SK-N-SH (cell line): ENCODE measurements at regions not wholly inside any gene's neighbourhood (a gene's known extent, or its start where the extent isn't known, plus 50 kb on each side); places are given as distances from the start of the nearest gene placed in this dataset.

Source experiments
- CTCF ChIA-PET: fragments of 300-600, 350-600 bp; formaldehyde crosslinking; extraction: SDS; loops from one replicate; lab custom pipeline; 2021; lab: Yijun Ruan, JAX
- POLR2A ChIA-PET: fragments of 350-600 bp; sonication (Branson Sonifier 250); formaldehyde crosslinking; extraction: SDS; loops from one replicate; lab custom pipeline; 2020; ENCODE audit warnings: antibody characterized with exemption, inconsistent platforms; lab: Yijun Ruan, JAX
- DNase-seq: peaks from one replicate; pipeline ENCODE4 v3.0.0; 2012
- H2AFZ ChIP-seq: fragments of 200-600 bp; sonication (generic); 2 replicates; pipeline ENCODE4 v1.8.1; 2016; ENCODE audit warnings: antibody characterized with exemption, mild to moderate bottlenecking, low read depth
- H3F3A ChIP-seq: fragments of 200-600 bp; sonication (generic); replicated peaks from 2 replicates; pipeline ENCODE3; 2016; ENCODE audit warnings: antibody characterized with exemption, mild to moderate bottlenecking; ENCODE audit not compliant: insufficient read depth
- H3K27ac ChIP-seq, 2 experiments: fragments of 200-500 bp in 1 of 2; fragments of 200-600 bp in 1 of 2; sonication (Bioruptor generic) in 1 of 2; sonication (generic), shearing (Covaris generic) in 1 of 2; 2 replicates each; pipeline versions ENCODE4 v1.5.1 to v1.6.1; 2014 to 2016; ENCODE audit warnings: low read depth in 2 of 2, inconsistent platforms in 1 of 2, low read length in 1 of 2, mild to moderate bottlenecking in 1 of 2, mixed read lengths in 1 of 2
- H3K27me3 ChIP-seq: fragments of 200-600 bp; sonication (generic), shearing (Covaris generic); 2 replicates; pipeline ENCODE4 v1.6.1; 2016; ENCODE audit warnings: mixed run types; ENCODE audit not compliant: insufficient read depth
- H3K36me3 ChIP-seq, 2 experiments: fragments of 200-500 bp in 1 of 2; fragments of 200-600 bp in 1 of 2; sonication (Bioruptor generic) in 1 of 2; sonication (generic) in 1 of 2; replicated peaks in 1 of 2; 2 replicates each; pipeline versions ENCODE3 to v1.5.1; 2014 to 2016; ENCODE audit warnings: low read length in 1 of 2, mild to moderate bottlenecking in 1 of 2; ENCODE audit not compliant: insufficient read depth in 2 of 2, control insufficient read depth in 1 of 2
- H3K4me1 ChIP-seq, 2 experiments: fragments of 200-500 bp in 1 of 2; fragments of 200-600 bp in 1 of 2; sonication (Bioruptor generic) in 1 of 2; sonication (generic), shearing (Covaris generic) in 1 of 2; 2 replicates each; pipeline versions ENCODE4 v1.5.1 to v1.6.1; 2014 to 2016; ENCODE audit warnings: low read depth in 1 of 2, low read length in 1 of 2, mixed run types in 1 of 2; ENCODE audit not compliant: insufficient read depth in 2 of 2, control insufficient read depth in 1 of 2
- H3K4me2 ChIP-seq: fragments of 200-600 bp; sonication (generic), shearing (Covaris generic); 2 replicates; pipeline ENCODE4 v1.6.1; 2017; ENCODE audit warnings: mixed run types
- H3K4me3 ChIP-seq, 2 experiments: fragments of 200-500 bp in 1 of 2; fragments of 200-600 bp in 1 of 2; sonication (Bioruptor generic) in 1 of 2; sonication (generic), shearing (Covaris generic) in 1 of 2; 2 replicates each; pipeline versions ENCODE4 v1.5.1 to v1.8.1; 2014 to 2016; ENCODE audit warnings: low read depth in 2 of 2, inconsistent platforms in 1 of 2, low read length in 1 of 2, mild to moderate bottlenecking in 1 of 2, mixed read lengths in 1 of 2, moderate library complexity in 1 of 2
- H3K79me2 ChIP-seq: fragments of 200-600 bp; sonication (generic); 2 replicates; pipeline ENCODE4 v1.8.1; 2017; ENCODE audit warnings: mild to moderate bottlenecking; ENCODE audit not compliant: insufficient read depth
- H3K9ac ChIP-seq: fragments of 200-600 bp; sonication (generic); 2 replicates; pipeline ENCODE4 v1.6.1; 2017; ENCODE audit warnings: mixed run types
- H3K9me2 ChIP-seq: fragments of 200-600 bp; sonication (generic); 2 replicates; pipeline ENCODE4 v1.6.1; 2017; ENCODE audit warnings: mixed run types
- H3K9me3 ChIP-seq: fragments of 200-600 bp; sonication (generic); 2 replicates; pipeline ENCODE4 v1.6.1; 2017; ENCODE audit warnings: mixed run types, mild to moderate bottlenecking, moderate library complexity
- H4K20me1 ChIP-seq: fragments of 200-600 bp; sonication (generic); 2 replicates; pipeline ENCODE4 v1.6.1; 2017; ENCODE audit warnings: mild to moderate bottlenecking, mixed run types; ENCODE audit not compliant: insufficient read depth
- CHD2 ChIP-seq: fragments of 150-350 bp; IDR thresholded peaks from 2 replicates; pipeline ENCODE4 v1.6.1; 2018; ENCODE audit warnings: low read length; ENCODE audit not compliant: partially characterized antibody
- CTCF ChIP-seq: fragments of 200-600 bp; sonication (generic); IDR thresholded peaks from 2 replicates; pipeline ENCODE4 v1.6.1; 2017; ENCODE audit warnings: antibody characterized with exemption, mild to moderate bottlenecking, moderate library complexity
- ELF1 ChIP-seq: IDR thresholded peaks from 2 replicates; pipeline ENCODE4 v1.4.0; 2012
- EP300 ChIP-seq, 2 experiments: IDR thresholded peaks; 2 replicates each; pipeline versions ENCODE4 v1.4.0 to v1.6.1; 2012; ENCODE audit warnings: borderline replicate concordance in 1 of 2, low read depth in 1 of 2, low read length in 1 of 2
- EZH2phosphoT487 ChIP-seq: fragments of 200-600 bp; sonication (generic); IDR thresholded peaks from 2 replicates; pipeline ENCODE4 v1.6.1; 2017; ENCODE audit warnings: low read depth, mixed run types, mild to moderate bottlenecking, antibody characterized with exemption, moderate library complexity, borderline replicate concordance
- FOSL2 ChIP-seq: IDR thresholded peaks from 2 replicates; pipeline ENCODE4 v1.4.0; 2012; ENCODE audit warnings: low read depth, mild to moderate bottlenecking, moderate library complexity, borderline replicate concordance
- FOXJ3 ChIP-seq: sonication (generic); formaldehyde crosslinking; IDR thresholded peaks from 2 replicates; pipeline ENCODE4 v1.5.1; 2020; ENCODE audit warnings: mild to moderate bottlenecking, missing genetic modification reagents
- FOXM1 ChIP-seq: IDR thresholded peaks from 2 replicates; pipeline ENCODE4 v1.4.0; 2012; ENCODE audit warnings: low read depth, mild to moderate bottlenecking
- GATA2 ChIP-seq: sonication (generic); formaldehyde crosslinking; IDR thresholded peaks from 2 replicates; pipeline ENCODE4 v1.5.0; 2020; ENCODE audit warnings: mild to moderate bottlenecking, missing genetic modification reagents
- IRF3 ChIP-seq: fragments of 150-350 bp; IDR thresholded peaks from 2 replicates; pipeline ENCODE4 v1.6.1; 2016; ENCODE audit warnings: mild to moderate bottlenecking, low read depth, low read length
- JUND ChIP-seq: IDR thresholded peaks from 2 replicates; pipeline ENCODE4 v1.4.0; 2012
- MAX ChIP-seq: IDR thresholded peaks from 2 replicates; pipeline ENCODE4 v1.4.0; 2012; ENCODE audit warnings: low read depth
- MEF2A ChIP-seq: IDR thresholded peaks from 2 replicates; pipeline ENCODE4 v1.4.0; 2012; ENCODE audit warnings: low read depth, borderline replicate concordance
- NRF1 ChIP-seq: IDR thresholded peaks from 2 replicates; pipeline ENCODE4 v1.6.1; 2012; ENCODE audit warnings: low read depth, mild to moderate bottlenecking, low read length
- POLR2AphosphoS5 ChIP-seq: IDR thresholded peaks from 2 replicates; pipeline ENCODE4 v1.6.1; 2012; ENCODE audit warnings: low read depth, low read length
- RCOR1 ChIP-seq: fragments of 150-350 bp; IDR thresholded peaks from 2 replicates; pipeline ENCODE4 v1.6.1; 2017; ENCODE audit warnings: antibody characterized with exemption, low read length
- RFX5 ChIP-seq: IDR thresholded peaks from 2 replicates; pipeline ENCODE4 v1.6.1; 2012; ENCODE audit warnings: mild to moderate bottlenecking, improper control_type of control experiment, low read length
- RXRA ChIP-seq: IDR thresholded peaks from 2 replicates; pipeline ENCODE4 v1.4.0; 2012; ENCODE audit warnings: low read depth, mild to moderate bottlenecking, borderline replicate concordance
- TAF1 ChIP-seq: IDR thresholded peaks from 2 replicates; pipeline ENCODE4 v1.6.1; 2012; ENCODE audit warnings: low read depth, mild to moderate bottlenecking, low read length, moderate library complexity, borderline replicate concordance
- TCF12 ChIP-seq: IDR thresholded peaks from 2 replicates; pipeline ENCODE4 v1.4.0; 2012
- TEAD4 ChIP-seq: IDR thresholded peaks from 2 replicates; pipeline ENCODE4 v1.4.0; 2012; ENCODE audit warnings: mild to moderate bottlenecking, borderline replicate concordance; ENCODE audit not compliant: insufficient read depth
- USF2 ChIP-seq: fragments of 150-350 bp; IDR thresholded peaks from 2 replicates; pipeline ENCODE4 v1.6.1; 2017; ENCODE audit warnings: antibody characterized with exemption, low read length, low read depth, borderline replicate concordance
- ZBTB33 ChIP-seq: IDR thresholded peaks from 2 replicates; pipeline ENCODE4 v1.4.0; 2012; ENCODE audit warnings: low read depth, borderline replicate concordance
- WGBS: methylation state at CpG from one replicate; pipeline ENCODE4 v1.1.6; 2017; ENCODE audit warnings: low lambda C conversion rate; 5-methylcytosine and 5-hydroxymethylcytosine counted together

GRCh38 chr13:54183166-54183565 is 1154.6 kb downstream of the OLFM4 start:
- CTCF ChIA-PET, result no interaction called here
- WGBS, result 0% methylated on average over 1 of the region's 1 CpG

GRCh38 chr13:54183728-54184127 is 1155.1 kb downstream of the OLFM4 start:
- CTCF ChIA-PET, result no interaction called here
- no peaks in the 10 kb centered on the region for H3K27me3 ChIP-seq

More at GRCh38 chr13:54183166-54183565, 1154.6 kb downstream of the OLFM4 start:
- H2AFZ ChIP-seq, result no peak overlapping the region
- H4K20me1 ChIP-seq, result no peaks in the 10 kb centered on the region
- no peaks in the 10 kb centered on the region for H3K27me3 ChIP-seq
- no peak for DNase-seq
- H3F3A ChIP-seq, result no peaks in the 10 kb centered on the region
- no peaks in the 10 kb centered on the region for H3K9me3 ChIP-seq
- TF ChIP-seq POLR2AphosphoS5, result no peak
- TF ChIP-seq GATA2, result no peak
- TF ChIP-seq CHD2, result no peak
- no peak for TF ChIP-seq NRF1
- no peak for TF ChIP-seq MAX
- no peak for TF ChIP-seq EP300 (IDR thresholded peaks at IDR 0.05; ENCODE audit: borderline replicate concordance in 1 of 2, low read depth in 1 of 2, low read length in 1 of 2)
- no peak for TF ChIP-seq ELF1
- TF ChIP-seq MEF2A, result no peak
- no peak for TF ChIP-seq FOSL2
- H3K36me3 ChIP-seq, result no peaks in the 10 kb centered on the region
- H3K9me2 ChIP-seq, result no peaks in the 10 kb centered on the region
- H3K27ac ChIP-seq, result no peak overlapping the region
- POLR2A ChIA-PET, result no interaction called here
- no peak overlapping the region for H3K4me2 ChIP-seq
- H3K4me1 ChIP-seq, result no peaks in the 10 kb centered on the region
- H3K9ac ChIP-seq, result no peak overlapping the region
- H3K4me3 ChIP-seq, result no peak overlapping the region
- no peaks in the 10 kb centered on the region for H3K79me2 ChIP-seq

More at GRCh38 chr13:54183728-54184127, 1155.1 kb downstream of the OLFM4 start:
- no peaks in the 10 kb centered on the region for H3K79me2 ChIP-seq
- no peaks in the 10 kb centered on the region for H3K9me2 ChIP-seq
- POLR2A ChIA-PET, result no interaction called here
- TF ChIP-seq RFX5, result no peak
- no peak for TF ChIP-seq EZH2phosphoT487
- TF ChIP-seq USF2, result no peak
- no peak for TF ChIP-seq TAF1
- TF ChIP-seq FOXJ3 (CRISPR knock-in tag), result no peak
- TF ChIP-seq MAX, result no peak
- no peak for TF ChIP-seq CHD2
- TF ChIP-seq RCOR1, result no peak
- no peak for TF ChIP-seq IRF3
- TF ChIP-seq TCF12, result no peak
- no peak for TF ChIP-seq POLR2AphosphoS5
- no peak for TF ChIP-seq NRF1
- TF ChIP-seq RXRA, result no peak
- no peak for TF ChIP-seq MEF2A
- no peak for TF ChIP-seq FOXM1
- TF ChIP-seq ZBTB33, result no peak
- TF ChIP-seq JUND, result no peak
- TF ChIP-seq TEAD4, result no peak
- no peak for TF ChIP-seq CTCF
- TF ChIP-seq ELF1, result no peak
- no peak overlapping the region for H2AFZ ChIP-seq
- H3K4me1 ChIP-seq, result no peaks in the 10 kb centered on the region
- H3K4me3 ChIP-seq, result no peak overlapping the region
- H3K9ac ChIP-seq, result no peak overlapping the region
- H4K20me1 ChIP-seq, result no peaks in the 10 kb centered on the region
- no peak for DNase-seq
- no peak overlapping the region for H3K27ac ChIP-seq
- 5% methylated on average over 6 of the region's 6 CpGs for WGBS
- no peaks in the 10 kb centered on the region for H3F3A ChIP-seq
- H3K9me3 ChIP-seq, result no peaks in the 10 kb centered on the region
- H3K36me3 ChIP-seq, result no peaks in the 10 kb centered on the region
- H3K4me2 ChIP-seq, result no peak overlapping the region
